ENCODE measurements at regions not wholly inside any gene's neighbourhood (a gene's known extent, or its start where the extent isn't known, plus 50 kb on each side); places are given as distances from the start of the nearest gene placed in this dataset.

DNA sequence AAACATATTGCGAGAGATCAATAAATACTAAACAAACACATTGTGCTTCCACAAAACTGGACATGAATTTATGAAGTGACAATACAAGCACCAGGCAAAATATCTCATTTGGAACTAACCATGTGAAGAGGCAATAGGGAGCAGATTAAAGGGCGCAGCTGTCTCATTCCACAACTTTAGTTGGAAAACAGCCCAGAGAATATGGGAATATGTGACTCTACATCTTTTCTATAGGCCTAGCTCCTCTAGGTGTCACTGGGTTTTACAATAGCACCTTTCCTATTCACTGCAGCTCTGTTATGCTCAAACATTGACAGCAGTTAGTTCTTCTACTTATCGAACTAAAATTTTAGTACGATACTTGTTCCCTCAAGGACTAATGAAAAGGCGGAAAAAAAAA lies 866.3 kb upstream of the GBE1 start:
- TF ChIP-seq CTCF (IDR thresholded peaks at IDR 0.05) = no peak
- no peak for TF ChIP-seq POLR2AphosphoS5 (IDR thresholded peaks at IDR 0.05)
- TF ChIP-seq POLR2A (IDR thresholded peaks at IDR 0.05) = no peak
- no peak for TF ChIP-seq EP300 (IDR thresholded peaks at IDR 0.05)
